Ovary (tissue), 7 donors: ENCODE measurements at regions not wholly inside any gene's neighbourhood (a gene's known extent, or its start where the extent isn't known, plus 50 kb on each side); places are given as distances from the start of the nearest gene placed in this dataset.

ENCODE experiments used
- DNase-seq, 5 donors: peaks; one replicate each; pipeline ENCODE4 v3.0.0-alpha.2; 2019 to 2020
- H3K27ac ChIP-seq, 2 donors: fragments of 200-600 bp; one replicate each; pipeline versions ENCODE4 v1.5.1 to v1.8.0; 2019 to 2022
- H3K27me3 ChIP-seq: fragments of 200-600 bp; one replicate; pipeline ENCODE4 v1.8.0; 2022
- H3K36me3 ChIP-seq: fragments of 200-600 bp; sonication (generic); one replicate; pipeline ENCODE4 v1.5.1; 2019
- H3K4me1 ChIP-seq: one replicate; pipeline ENCODE4 v1.8.1; 2013; ENCODE audit warnings: mild to moderate bottlenecking, moderate library complexity; ENCODE audit not compliant: insufficient read depth
- H3K4me3 ChIP-seq: fragments of 200-600 bp; sonication (generic); one replicate; pipeline ENCODE4 v1.5.1; 2017
- H3K9me3 ChIP-seq, 2 donors: fragments of 200-600 bp in 1 of 2; sonication (generic) in 1 of 2; one replicate each; pipeline versions ENCODE4 v1.5.1 to v1.8.1; 2013 to 2019; ENCODE audit warnings: mild to moderate bottlenecking in 1 of 2, moderate library complexity in 1 of 2
- EP300 ChIP-seq: sonication (generic); formaldehyde crosslinking; IDR thresholded peaks from one replicate; pipeline ENCODE4 v1.6.1; 2017; ENCODE audit warnings: antibody characterized with exemption
- POLR2A ChIP-seq: fragments of 450-650 bp; IDR thresholded peaks from one replicate; pipeline ENCODE4 v1.6.1; 2017; ENCODE audit warnings: antibody characterized with exemption, mild to moderate bottlenecking, moderate library complexity
- WGBS, 3 donors: extraction: QIAGEN DNeasy Blood & Tissue Kit in 1 of 3; methylation state at CpG; one replicate each; pipeline versions ENCODE4 v1.1.5 to v1.1.7; 2013 to 2017; 5-methylcytosine and 5-hydroxymethylcytosine counted together
- intact Hi-C, 4 donors: fragments of 100-400 bp; cut with DNase I; formaldehyde crosslinking; loops; one replicate each; pipeline versions ENCODE4 v1.11.0 to v1.15.1; 2022 to 2023
- TF ChIP-seq, protein P1 (sequence below), 3 donors: fragments of 450-650 bp in 2 of 3; fragments of 200-600 bp in 1 of 3; IDR thresholded peaks; one replicate each; pipeline versions ENCODE4 v1.5.1 to v1.8.0; 2016 to 2022; ENCODE audit warnings: antibody characterized with exemption in 3 of 3, mild to moderate bottlenecking in 1 of 3
- donor health status: DM: no; HTN: no; CAD: no; lungs with moderate emphysema.
- donor health status: DM: no; HTN: no; CAD: no.
- donor health status: Bipolar disorder and iron deficiency.
- donor health status: DM: no; HTN: no; CAD: no.
- donor health status: DM: yes; HTN: yes; CAD: no.

DNA sequence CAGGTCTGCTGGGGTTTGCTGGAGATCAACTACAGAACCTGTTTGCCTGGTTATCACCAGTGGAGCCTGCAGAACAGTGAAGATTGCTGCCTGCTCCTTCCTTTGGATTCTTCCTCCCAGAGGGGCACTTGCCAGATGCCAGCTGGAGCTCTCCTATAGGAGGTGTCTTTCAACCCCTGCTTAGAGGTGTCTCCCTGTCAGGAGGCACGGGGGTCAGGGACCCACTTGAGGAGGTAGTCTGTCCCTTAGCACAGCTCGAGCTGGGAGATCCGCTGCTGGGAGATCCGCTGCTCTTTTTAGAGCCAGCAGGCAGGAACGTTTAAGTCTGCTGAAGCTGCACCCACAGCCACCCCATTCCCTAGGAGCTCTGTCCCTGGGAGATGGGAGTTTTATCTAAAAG lies 1806.3 kb upstream of the ADGRL3 start:
- DNase-seq: no peak
- Histone ChIP-seq H3K27me3 (no peaks in the 10 kb centered on the region), H3K4me3 (no peak overlapping the region), H3K27ac (no peak overlapping the region), H3K4me1 (no peaks in the 10 kb centered on the region), H3K36me3 (no peaks in the 10 kb centered on the region), H3K9me3 (no peaks in the 10 kb centered on the region)
- TF ChIP-seq, protein P1, sequence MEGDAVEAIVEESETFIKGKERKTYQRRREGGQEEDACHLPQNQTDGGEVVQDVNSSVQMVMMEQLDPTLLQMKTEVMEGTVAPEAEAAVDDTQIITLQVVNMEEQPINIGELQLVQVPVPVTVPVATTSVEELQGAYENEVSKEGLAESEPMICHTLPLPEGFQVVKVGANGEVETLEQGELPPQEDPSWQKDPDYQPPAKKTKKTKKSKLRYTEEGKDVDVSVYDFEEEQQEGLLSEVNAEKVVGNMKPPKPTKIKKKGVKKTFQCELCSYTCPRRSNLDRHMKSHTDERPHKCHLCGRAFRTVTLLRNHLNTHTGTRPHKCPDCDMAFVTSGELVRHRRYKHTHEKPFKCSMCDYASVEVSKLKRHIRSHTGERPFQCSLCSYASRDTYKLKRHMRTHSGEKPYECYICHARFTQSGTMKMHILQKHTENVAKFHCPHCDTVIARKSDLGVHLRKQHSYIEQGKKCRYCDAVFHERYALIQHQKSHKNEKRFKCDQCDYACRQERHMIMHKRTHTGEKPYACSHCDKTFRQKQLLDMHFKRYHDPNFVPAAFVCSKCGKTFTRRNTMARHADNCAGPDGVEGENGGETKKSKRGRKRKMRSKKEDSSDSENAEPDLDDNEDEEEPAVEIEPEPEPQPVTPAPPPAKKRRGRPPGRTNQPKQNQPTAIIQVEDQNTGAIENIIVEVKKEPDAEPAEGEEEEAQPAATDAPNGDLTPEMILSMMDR (IDR thresholded peaks at IDR 0.05): no peak
- TF ChIP-seq POLR2A: no peak
- TF ChIP-seq EP300: no peak
- intact Hi-C loops: no loop called here
- WGBS, 3 donors: 81 to 94% (median 81%) methylated on average over 5 of the region's 5 CpGs

DNA sequence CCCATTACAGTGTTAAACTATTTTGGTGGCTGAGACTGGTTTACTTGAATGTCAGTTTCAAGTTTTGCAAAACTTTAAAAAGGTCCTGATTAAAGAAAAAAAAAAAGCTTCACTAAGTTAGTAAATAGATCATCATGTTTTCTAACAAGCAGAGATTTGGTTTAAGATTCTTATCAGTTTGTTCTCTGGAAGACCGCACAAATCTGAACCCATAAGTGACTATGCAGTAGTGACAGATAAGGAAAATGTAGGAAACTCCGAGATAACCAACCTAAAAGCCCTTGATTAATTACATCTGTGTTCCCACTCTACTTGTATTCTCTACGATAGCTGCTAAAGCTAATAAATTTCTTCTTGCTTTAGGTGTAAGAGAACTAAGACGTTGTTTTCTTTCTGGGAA lies 1799.8 kb upstream of the ADGRL3 start:
- H3K4me1 ChIP-seq: no peaks in the 10 kb centered on the region
- no peak overlapping the region for H3K4me3 ChIP-seq
- DNase-seq: no peak
- H3K27me3 ChIP-seq: no peaks in the 10 kb centered on the region
- TF ChIP-seq EP300 (no peak), POLR2A (no peak)
- TF ChIP-seq, protein P1 (IDR thresholded peaks at IDR 0.05): no peak
- intact Hi-C loops: no loop called here
- H3K36me3 ChIP-seq: no peaks in the 10 kb centered on the region
- H3K9me3 ChIP-seq: no peaks in the 10 kb centered on the region
- whole genome bisulfite sequencing, 3 donors: 13 to 18% (median 16%) methylated on average over 4 of the region's 4 CpGs
- H3K27ac ChIP-seq: no peak overlapping the region

DNA sequence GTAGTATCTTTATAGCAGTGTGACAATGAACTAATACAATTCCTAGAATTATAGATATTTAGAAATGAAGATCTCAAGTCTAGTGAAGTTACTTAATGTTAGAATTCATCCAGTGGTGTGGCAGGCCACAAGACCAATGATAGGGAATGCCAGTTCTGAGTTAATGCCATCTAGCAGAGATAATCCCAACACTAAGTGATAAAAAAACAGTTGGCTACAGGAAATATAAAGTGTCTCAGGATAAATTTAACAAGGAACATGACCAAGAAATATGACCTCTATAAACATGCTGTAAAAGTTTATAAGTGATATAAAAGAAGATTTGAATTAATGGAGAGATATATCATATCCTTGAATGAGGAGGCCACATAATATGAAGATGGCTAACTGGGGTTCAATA lies 1790.5 kb upstream of the ADGRL3 start:
- no peak overlapping the region for H3K4me3 ChIP-seq
- TF ChIP-seq, protein P1 (IDR thresholded peaks at IDR 0.05): no peak
- no peak for TF ChIP-seq EP300
- no peak for TF ChIP-seq POLR2A
- DNase-seq: no peak
- H3K4me1 ChIP-seq: no peaks in the 10 kb centered on the region
- H3K36me3 ChIP-seq: no peaks in the 10 kb centered on the region
- H3K9me3 ChIP-seq: no peaks in the 10 kb centered on the region
- intact Hi-C loops: no loop called here
- no peak overlapping the region for H3K27ac ChIP-seq
- peaks cover 3% of the 10 kb centered on the region for H3K27me3 ChIP-seq

DNA sequence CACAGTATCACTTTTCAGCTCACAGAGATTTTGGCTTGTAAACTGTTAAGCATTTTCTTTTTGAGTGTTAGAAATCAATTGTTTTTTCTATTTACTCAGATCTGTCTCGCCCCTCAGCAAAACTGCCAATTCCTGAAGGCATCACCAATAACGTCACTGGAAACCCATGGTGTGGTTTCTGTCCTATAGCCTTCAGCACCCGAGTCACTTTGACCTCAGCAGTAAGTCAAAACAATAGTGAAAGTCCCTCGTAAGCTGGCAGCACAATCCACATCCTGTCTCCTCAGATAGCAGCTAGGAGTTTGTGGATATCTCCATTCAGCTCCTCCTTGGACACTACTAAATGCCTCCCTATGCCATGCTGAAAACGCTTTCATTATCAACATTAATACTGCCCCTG lies 1787.4 kb upstream of the ADGRL3 start:
- H3K4me3 ChIP-seq: no peak overlapping the region
- TF ChIP-seq, protein P1 (IDR thresholded peaks at IDR 0.05): no peak
- no peak for TF ChIP-seq EP300
- no peak for TF ChIP-seq POLR2A
- DNase-seq: no peak
- peaks cover 3% of the 10 kb centered on the region for H3K27me3 ChIP-seq
- intact Hi-C loops: no loop called here
- no peaks in the 10 kb centered on the region for H3K4me1 ChIP-seq
- H3K9me3 ChIP-seq: no peaks in the 10 kb centered on the region
- H3K27ac ChIP-seq: no peak overlapping the region
- WGBS, 3 donors: 47 to 75% (median 68%) methylated on average over 5 of the region's 5 CpGs
- H3K36me3 ChIP-seq: no peaks in the 10 kb centered on the region

DNA sequence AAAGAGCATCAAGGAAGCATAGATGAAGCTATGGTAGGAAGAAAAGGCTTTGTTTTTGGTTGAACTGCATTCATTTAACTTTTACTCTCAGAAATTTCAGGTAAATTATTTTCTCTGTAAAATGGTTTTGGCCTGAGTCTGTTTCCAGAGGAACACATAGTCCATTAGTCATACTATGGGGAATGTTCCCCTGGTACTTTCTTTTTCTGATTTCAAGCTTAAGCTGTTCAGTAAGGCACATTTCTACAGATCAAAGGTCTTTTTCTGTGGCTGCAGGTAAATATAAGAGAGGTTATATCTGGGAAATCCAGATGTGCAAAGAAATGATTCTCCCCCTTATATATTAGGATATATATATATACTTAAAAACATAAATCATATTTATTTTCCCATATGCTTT lies 1744.4 kb upstream of the ADGRL3 start:
- H3K27ac ChIP-seq: no peak overlapping the region
- TF ChIP-seq, protein P1 (IDR thresholded peaks at IDR 0.05): no peak
- TF ChIP-seq EP300: no peak
- TF ChIP-seq POLR2A: no peak
- no peak overlapping the region for H3K4me3 ChIP-seq
- H3K36me3 ChIP-seq: no peaks in the 10 kb centered on the region
- intact Hi-C loops: no loop called here
- no peaks in the 10 kb centered on the region for H3K27me3 ChIP-seq
- H3K9me3 ChIP-seq: no peaks in the 10 kb centered on the region
- H3K4me1 ChIP-seq: no peaks in the 10 kb centered on the region
- DNase-seq: no peak
